Endothelial cell of umbilical vein (primary cell): ENCODE measurements at regions not wholly inside any gene's neighbourhood (a gene's known extent, or its start where the extent isn't known, plus 50 kb on each side); places are given as distances from the start of the nearest gene placed in this dataset.

ENCODE experiments used
- CTCF ChIP-seq, 2 donors: IDR thresholded peaks; 1 replicate in 1 of 2; 2 replicates in 1 of 2; pipeline ENCODE4 v1.5.1; 2011; ENCODE audit warnings: low read length in 2 of 2, mild to moderate bottlenecking in 2 of 2, moderate library complexity in 2 of 2, control low read depth in 1 of 2, inconsistent platforms in 1 of 2, low read depth in 1 of 2; ENCODE audit not compliant: insufficient read depth in 1 of 2; ENCODE audit errors: extremely low read depth in 1 of 2
- EZH2 ChIP-seq: IDR thresholded peaks from 2 replicates; pipeline ENCODE4 v1.6.1; 2012; ENCODE audit warnings: borderline replicate concordance, low read depth, mild to moderate bottlenecking, moderate library complexity, low read length, inconsistent platforms; ENCODE audit not compliant: severe bottlenecking

- TF ChIP-seq CTCF (IDR thresholded peaks at IDR 0.05; ENCODE audit: extremely low read depth in 1 of 2, insufficient read depth in 1 of 2, low read depth in 1 of 2, low read length in 2 of 2) (no peak), EZH2 (no peak)
These were observed 534.3 kb downstream of the PLXDC2 start for GRCh38 chr10:20350509-20350908.
